ENCODE measurements at regions not wholly inside any gene's neighbourhood (a gene's known extent, or its start where the extent isn't known, plus 50 kb on each side); places are given as distances from the start of the nearest gene placed in this dataset.

- DNase-seq: no peak
Observed at GRCh38 chr6:109315341-109316110, 66.7 kb downstream of the CD164 start.

- DNase-seq: no peak
Observed at GRCh38 chr6:109314313-109314712, 68.0 kb downstream of the CD164 start.

GRCh38 chr6:109313139-109313538, 69.1 kb downstream of the CD164 start:
- no peak for DNase-seq

GRCh38 chr6:109311471-109311870, 70.8 kb downstream of the CD164 start:
- no peak for DNase-seq

- DNase-seq: peak; percentile 6
Observed at GRCh38 chr6:109309917-109310316, 72.3 kb downstream of the CD164 start.

GRCh38 chr6:109308018-109308492, 74.2 kb downstream of the CD164 start:
- peak; percentile 44 for DNase-seq

- DNase-seq: no peak
Observed at GRCh38 chr6:109306733-109307132, 75.5 kb downstream of the CD164 start.

GRCh38 chr6:109305028-109305427, 77.2 kb downstream of the CD164 start:
- no peak for DNase-seq

GRCh38 chr6:109304284-109305015, 77.8 kb downstream of the CD164 start:
- DNase-seq: no peak

- no peak for DNase-seq
Observed at GRCh38 chr6:109303640-109304283, 78.5 kb downstream of the CD164 start.

- no peak for DNase-seq
Observed at GRCh38 chr6:109303164-109303563, 79.1 kb downstream of the CD164 start.

- no peak for DNase-seq
Observed at GRCh38 chr6:109302176-109302575, 80.1 kb downstream of the CD164 start.

- DNase-seq: no peak
Observed at GRCh38 chr6:109301418-109301817, 80.8 kb downstream of the CD164 start.

- DNase-seq: no peak
Observed at GRCh38 chr6:109300874-109301273, 81.4 kb downstream of the CD164 start.

- DNase-seq: no peak
Observed at GRCh38 chr6:109299776-109300564, 82.3 kb downstream of the CD164 start.

- DNase-seq: no peak
Observed at GRCh38 chr6:109299265-109299607, 83.0 kb downstream of the CD164 start.

- no peak for DNase-seq
Observed at GRCh38 chr6:109298605-109299264, 83.5 kb downstream of the CD164 start.

- DNase-seq: no peak
Observed at GRCh38 chr6:109297406-109298110, 84.7 kb downstream of the CD164 start.

- peak; percentile 13 for DNase-seq
Observed at GRCh38 chr6:109296971-109297372, 85.3 kb downstream of the CD164 start.

- DNase-seq: no peak
Observed at GRCh38 chr6:109296452-109296851, 85.8 kb downstream of the CD164 start.

- no peak for DNase-seq
Observed at GRCh38 chr6:109295774-109296156, 86.5 kb downstream of the CD164 start.

Data from EL (cell line).